Left kidney (tissue), 1 donor: ENCODE measurements at regions not wholly inside any gene's neighbourhood (a gene's known extent, or its start where the extent isn't known, plus 50 kb on each side); places are given as distances from the start of the nearest gene placed in this dataset.

Experiments
- DNase-seq: peaks from one replicate; pipeline ENCODE4 v3.0.0-alpha.2; 2013

- no peak for DNase-seq
Observed at GRCh38 chr4:151983854-151984253, 223.0 kb upstream of the GATB start.

- DNase-seq = no peak
Observed at GRCh38 chr4:151979819-151980218, 219.0 kb upstream of the GATB start.

GRCh38 chr4:151968643-151969042 is 207.8 kb upstream of the GATB start:
- no peak for DNase-seq

- DNase-seq = no peak
Observed at GRCh38 chr4:151967074-151967473, 206.3 kb upstream of the GATB start.

GRCh38 chr4:151962138-151962823 is 201.5 kb upstream of the GATB start:
- no peak for DNase-seq

- DNase-seq = no peak
Observed at GRCh38 chr4:151961456-151961855, 200.6 kb upstream of the GATB start.

GRCh38 chr4:151960449-151961230 is 199.8 kb upstream of the GATB start:
- DNase-seq = no peak

- no peak for DNase-seq
Observed at GRCh38 chr4:151957153-151957552, 196.3 kb upstream of the GATB start.

- no peak for DNase-seq
Observed at GRCh38 chr4:151955721-151956380, 195.0 kb upstream of the GATB start.

GRCh38 chr4:151953795-151954372 is 193.1 kb upstream of the GATB start:
- no peak for DNase-seq

- DNase-seq = no peak
Observed at GRCh38 chr4:151953312-151953711, 192.5 kb upstream of the GATB start.

- DNase-seq = no peak
Observed at GRCh38 chr4:151952711-151953254, 192.0 kb upstream of the GATB start.

- no peak for DNase-seq
Observed at GRCh38 chr4:151952137-151952536, 191.3 kb upstream of the GATB start.

- no peak for DNase-seq
Observed at GRCh38 chr4:151951671-151952050, 190.9 kb upstream of the GATB start.

- DNase-seq = no peak
Observed at GRCh38 chr4:151950993-151951670, 190.3 kb upstream of the GATB start.

GRCh38 chr4:151948351-151949016 is 187.7 kb upstream of the GATB start:
- DNase-seq = no peak

GRCh38 chr4:151946718-151947117 is 185.9 kb upstream of the GATB start:
- DNase-seq = no peak

- DNase-seq = peak; percentile 38
Observed at GRCh38 chr4:151942971-151943370, 182.2 kb upstream of the GATB start.

- no peak for DNase-seq
Observed at GRCh38 chr4:151940926-151941617, 180.3 kb upstream of the GATB start.

GRCh38 chr4:151940291-151940690 is 179.5 kb upstream of the GATB start:
- no peak for DNase-seq

- DNase-seq = no peak
Observed at GRCh38 chr4:151939670-151940069, 178.9 kb upstream of the GATB start.
